CD14-positive monocyte (primary cell): ENCODE measurements at regions not wholly inside any gene's neighbourhood (a gene's known extent, or its start where the extent isn't known, plus 50 kb on each side); places are given as distances from the start of the nearest gene placed in this dataset.

ENCODE experiments used
- DNase-seq, 3 donors: peaks; one replicate each; pipeline ENCODE4 v3.0.0-alpha.2; 2011 to 2022
- H2AFZ ChIP-seq: 2 replicates; pipeline ENCODE4 v1.6.0; 2012; ENCODE audit warnings: mild to moderate bottlenecking, low read depth, low read length, inconsistent platforms; ENCODE audit not compliant: insufficient read depth, poor library complexity, severe bottlenecking
- H3K27ac ChIP-seq, 2 donors: 1 replicate in 1 of 2; 2 replicates in 1 of 2; pipeline ENCODE4 v1.5.1; 2012 to 2013; ENCODE audit warnings: low read length in 2 of 2, control low read depth in 1 of 2, inconsistent platforms in 1 of 2, low read depth in 1 of 2, mild to moderate bottlenecking in 1 of 2
- H3K27me3 ChIP-seq, 2 donors: one replicate each; pipeline versions ENCODE4 v1.6.0 to v1.6.1; 2011 to 2013; ENCODE audit warnings: low read length in 2 of 2; ENCODE audit not compliant: control insufficient read depth in 2 of 2, insufficient read depth in 2 of 2
- H3K36me3 ChIP-seq, 2 donors: replicated peaks in 1 of 2; 1 replicate in 1 of 2; 2 replicates in 1 of 2; pipeline versions ENCODE4 v1.5.1 to v1.6.1; 2012 to 2013; ENCODE audit warnings: low read length in 2 of 2, control low read depth in 1 of 2, inconsistent platforms in 1 of 2, mild to moderate bottlenecking in 1 of 2; ENCODE audit not compliant: insufficient read depth in 2 of 2, control insufficient read depth in 1 of 2
- H3K4me1 ChIP-seq, 2 donors: 1 replicate in 1 of 2; 2 replicates in 1 of 2; pipeline versions ENCODE4 v1.5.1 to v1.6.1; 2012 to 2013; ENCODE audit warnings: low read length in 2 of 2, control low read depth in 1 of 2, inconsistent platforms in 1 of 2, mild to moderate bottlenecking in 1 of 2, moderate library complexity in 1 of 2; ENCODE audit not compliant: insufficient read depth in 2 of 2, control insufficient read depth in 1 of 2
- H3K4me2 ChIP-seq: replicated peaks from 2 replicates; pipeline ENCODE3; 2012; ENCODE audit warnings: low read length, moderate library complexity, mild to moderate bottlenecking; ENCODE audit not compliant: poor library complexity, severe bottlenecking; ENCODE audit errors: extremely low read depth
- H3K4me3 ChIP-seq, 3 experiments: fragments of 200-600 bp in 1 of 3; sonication (generic) in 1 of 3; replicated peaks in 1 of 3; 1 replicate in 2 of 3; 2 replicates in 1 of 3; pipeline ENCODE4 v1.5.1; 2011 to 2013; ENCODE audit warnings: low read length in 3 of 3, mild to moderate bottlenecking in 3 of 3, control low read depth in 2 of 3, low read depth in 2 of 3, inconsistent platforms in 1 of 3, moderate library complexity in 1 of 3
- H3K79me2 ChIP-seq: 2 replicates; pipeline ENCODE4 v1.6.0; 2012; ENCODE audit warnings: mild to moderate bottlenecking, control low read depth, inconsistent platforms, low read length, moderate library complexity; ENCODE audit not compliant: insufficient read depth
- H3K9ac ChIP-seq: 2 replicates; pipeline ENCODE4 v1.6.0; 2017; ENCODE audit warnings: low read length, mild to moderate bottlenecking; ENCODE audit not compliant: insufficient read depth, poor library complexity, severe bottlenecking
- H3K9me3 ChIP-seq, 2 donors: replicated peaks in 1 of 2; 1 replicate in 1 of 2; 2 replicates in 1 of 2; pipeline versions ENCODE4 v1.5.1 to v1.6.1; 2012 to 2013; ENCODE audit warnings: low read length in 2 of 2, control low read depth in 1 of 2; ENCODE audit not compliant: control insufficient read depth in 1 of 2, insufficient read depth in 1 of 2
- H4K20me1 ChIP-seq: 2 replicates; pipeline ENCODE4 v1.6.0; 2012; ENCODE audit warnings: mild to moderate bottlenecking, low read length, control low read depth, moderate library complexity; ENCODE audit not compliant: insufficient read depth
- H3K27ac Mint-ChIP-seq, 7 donors: one replicate each; pipeline ENCODE4 v1.8.0; 2020; ENCODE audit warnings: mild to moderate bottlenecking in 7 of 7, mixed read lengths in 7 of 7, moderate library complexity in 6 of 7, inconsistent platforms in 2 of 7
- H3K27me3 Mint-ChIP-seq, 3 donors: one replicate each; pipeline ENCODE4 v1.8.0; 2021 to 2022; ENCODE audit warnings: low read depth in 3 of 3, mild to moderate bottlenecking in 3 of 3, mixed read lengths in 3 of 3, moderate library complexity in 3 of 3, inconsistent platforms in 1 of 3
- H3K36me3 Mint-ChIP-seq, 2 donors: one replicate each; pipeline ENCODE4 v1.8.0; 2020; ENCODE audit warnings: mixed read lengths in 2 of 2, inconsistent platforms in 1 of 2, mild to moderate bottlenecking in 1 of 2
- H3K4me1 Mint-ChIP-seq: one replicate; pipeline ENCODE4 v1.8.0; 2020; ENCODE audit warnings: mild to moderate bottlenecking, mixed read lengths
- H3K4me3 Mint-ChIP-seq, 2 donors: one replicate each; pipeline ENCODE4 v1.8.0; 2020; ENCODE audit warnings: mild to moderate bottlenecking in 2 of 2, mixed read lengths in 2 of 2, moderate library complexity in 1 of 2
- H3K9me3 Mint-ChIP-seq, 7 donors: one replicate each; pipeline ENCODE4 v1.8.0; 2020 to 2022; ENCODE audit warnings: mixed read lengths in 7 of 7, mild to moderate bottlenecking in 6 of 7, moderate library complexity in 6 of 7, inconsistent platforms in 2 of 7
- WGBS: methylation state at CpG from one replicate; pipeline ENCODE4 v1.1.5; 2013; ENCODE audit warnings: missing lambda C conversion rate; ENCODE audit not compliant: insufficient coverage; 5-methylcytosine and 5-hydroxymethylcytosine counted together
- intact Hi-C, 2 donors: fragments of 100-400 bp; cut with micrococcal nuclease; formaldehyde crosslinking; loops; one replicate each; pipeline versions ENCODE4 v1.15.0 to v1.15.1; 2023
- TF ChIP-seq, protein P1 (sequence below): fragments of 200-600 bp; IDR thresholded peaks from one replicate; pipeline ENCODE4 v1.8.0; 2022; ENCODE audit warnings: antibody characterized with exemption, mild to moderate bottlenecking

DNA sequence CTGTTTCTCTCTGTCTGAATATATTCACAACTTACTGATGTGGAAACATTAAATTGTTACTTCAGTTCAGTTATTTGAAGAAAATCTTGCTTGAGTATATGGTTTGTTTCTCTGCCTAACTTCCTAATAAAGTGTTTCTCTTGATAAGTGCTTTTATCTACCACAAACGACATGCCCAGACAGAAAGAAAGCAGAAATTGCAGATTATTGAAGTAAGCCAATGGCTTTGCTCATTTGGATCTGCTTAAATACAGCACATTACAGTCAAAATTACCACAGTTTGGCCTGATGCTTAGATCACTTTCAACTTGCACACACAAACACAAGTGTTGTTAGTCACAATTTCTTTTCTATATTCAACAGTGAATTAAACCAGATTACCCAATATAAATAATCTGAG lies 68.0 kb downstream of the ATOH1 start:
- Mint-ChIP-seq H3K27me3 (peaks cover 0 to 2% (median 0%) of the 10 kb centered on the region in 3 donors), H3K4me3 (no peak overlapping the region), H3K4me1 (no peaks in the 10 kb centered on the region), H3K27ac (no peak overlapping the region), H3K9me3 (no peaks in the 10 kb centered on the region), H3K36me3 (no peaks in the 10 kb centered on the region)
- WGBS, result no CpG with 5 or more reads among the region's 1 CpG
- Histone ChIP-seq H3K79me2 (no peaks in the 10 kb centered on the region), H2AFZ (no peak overlapping the region), H3K4me1 (no peaks in the 10 kb centered on the region), H3K4me2 (no peak overlapping the region), H3K27me3 (no peaks in the 10 kb centered on the region), H4K20me1 (no peaks in the 10 kb centered on the region), H3K9ac (no peak overlapping the region), H3K9me3 (no peaks in the 10 kb centered on the region), H3K36me3 (no peaks in the 10 kb centered on the region), H3K4me3 (no peak overlapping the region), H3K27ac (no peak overlapping the region)
- no peak for DNase-seq
- TF ChIP-seq, protein P1, sequence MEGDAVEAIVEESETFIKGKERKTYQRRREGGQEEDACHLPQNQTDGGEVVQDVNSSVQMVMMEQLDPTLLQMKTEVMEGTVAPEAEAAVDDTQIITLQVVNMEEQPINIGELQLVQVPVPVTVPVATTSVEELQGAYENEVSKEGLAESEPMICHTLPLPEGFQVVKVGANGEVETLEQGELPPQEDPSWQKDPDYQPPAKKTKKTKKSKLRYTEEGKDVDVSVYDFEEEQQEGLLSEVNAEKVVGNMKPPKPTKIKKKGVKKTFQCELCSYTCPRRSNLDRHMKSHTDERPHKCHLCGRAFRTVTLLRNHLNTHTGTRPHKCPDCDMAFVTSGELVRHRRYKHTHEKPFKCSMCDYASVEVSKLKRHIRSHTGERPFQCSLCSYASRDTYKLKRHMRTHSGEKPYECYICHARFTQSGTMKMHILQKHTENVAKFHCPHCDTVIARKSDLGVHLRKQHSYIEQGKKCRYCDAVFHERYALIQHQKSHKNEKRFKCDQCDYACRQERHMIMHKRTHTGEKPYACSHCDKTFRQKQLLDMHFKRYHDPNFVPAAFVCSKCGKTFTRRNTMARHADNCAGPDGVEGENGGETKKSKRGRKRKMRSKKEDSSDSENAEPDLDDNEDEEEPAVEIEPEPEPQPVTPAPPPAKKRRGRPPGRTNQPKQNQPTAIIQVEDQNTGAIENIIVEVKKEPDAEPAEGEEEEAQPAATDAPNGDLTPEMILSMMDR, result no peak
- intact Hi-C loops, result no loop called here

GRCh38 chr4:93897559-93897958 lies 69.0 kb downstream of the ATOH1 start:
- TF ChIP-seq, protein P1, result no peak

More at GRCh38 chr4:93897559-93897958, 69.0 kb downstream of the ATOH1 start:
- no peaks in the 10 kb centered on the region for H3K27me3 ChIP-seq
- no peaks in the 10 kb centered on the region for H3K4me1 Mint-ChIP-seq
- H3K4me3 Mint-ChIP-seq, result no peak overlapping the region
- H3K79me2 ChIP-seq, result no peaks in the 10 kb centered on the region
- no peak overlapping the region for H3K4me3 ChIP-seq
- no peaks in the 10 kb centered on the region for H4K20me1 ChIP-seq
- no peaks in the 10 kb centered on the region for H3K36me3 ChIP-seq
- H2AFZ ChIP-seq, result no peak overlapping the region
- WGBS, result no CpG with 5 or more reads among the region's 1 CpG
- no peaks in the 10 kb centered on the region for H3K36me3 Mint-ChIP-seq
- DNase-seq, result no peak
- no peak overlapping the region for H3K27ac Mint-ChIP-seq
- H3K4me1 ChIP-seq, result no peaks in the 10 kb centered on the region
- H3K27me3 Mint-ChIP-seq, result peaks cover 0 to 2% (median 0%) of the 10 kb centered on the region in 3 donors
- intact Hi-C loops, result no loop called here
- H3K4me2 ChIP-seq, result no peak overlapping the region
- H3K9ac ChIP-seq, result no peak overlapping the region
- H3K27ac ChIP-seq, result no peak overlapping the region
- H3K9me3 Mint-ChIP-seq, result no peaks in the 10 kb centered on the region
- no peaks in the 10 kb centered on the region for H3K9me3 ChIP-seq
